NCI-H1694 treated with DMSO at 0.1 percent for 48 hours (cell line): ENCODE measurements at regions not wholly inside any gene's neighbourhood (a gene's known extent, or its start where the extent isn't known, plus 50 kb on each side); places are given as distances from the start of the nearest gene placed in this dataset.
A peak's percentile ranks its signal among the peaks of the same experiment; 100 is the strongest.
"Not testable (repeated sequence)": the region's sequence is repeated elsewhere in the genome, so short reads cannot be mapped to it uniquely, and the experiment has no call there.

ENCODE experiments used
- DNase-seq: peaks from one replicate; lab custom pipeline; 2025; lab: John Stamatoyannopoulos, UW

DNA sequence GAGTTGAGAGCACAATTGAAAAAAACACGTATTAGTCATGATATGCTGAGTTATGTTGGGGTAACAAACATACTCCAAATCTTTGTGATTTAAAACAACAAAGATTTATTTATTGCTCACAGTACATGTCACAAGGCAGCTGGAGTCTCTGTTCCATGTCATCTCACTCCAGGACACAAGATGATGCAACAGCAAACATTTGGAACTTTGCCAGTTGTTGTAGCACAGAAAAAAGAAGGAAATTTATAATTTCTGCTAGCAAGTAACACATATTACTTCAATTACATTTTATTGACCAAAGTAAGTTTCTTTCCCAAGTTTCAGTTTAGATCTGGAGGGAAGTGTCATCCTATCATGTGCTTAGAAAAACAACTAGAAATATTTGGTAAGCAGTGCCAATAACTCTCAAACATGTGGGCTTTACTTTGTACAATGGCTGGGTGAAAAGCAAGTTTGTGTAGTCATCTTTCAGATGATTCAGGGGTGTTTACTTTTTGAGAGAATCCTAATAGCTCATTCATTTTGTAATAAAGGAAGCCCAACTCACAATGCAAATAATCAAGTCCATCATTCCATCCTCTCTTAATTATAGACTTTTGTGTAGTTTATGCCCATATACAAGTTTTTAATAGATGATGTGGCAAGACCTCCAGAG is 452.3 kb downstream of the ZIC3 start:
- DNase-seq = no peak

DNA sequence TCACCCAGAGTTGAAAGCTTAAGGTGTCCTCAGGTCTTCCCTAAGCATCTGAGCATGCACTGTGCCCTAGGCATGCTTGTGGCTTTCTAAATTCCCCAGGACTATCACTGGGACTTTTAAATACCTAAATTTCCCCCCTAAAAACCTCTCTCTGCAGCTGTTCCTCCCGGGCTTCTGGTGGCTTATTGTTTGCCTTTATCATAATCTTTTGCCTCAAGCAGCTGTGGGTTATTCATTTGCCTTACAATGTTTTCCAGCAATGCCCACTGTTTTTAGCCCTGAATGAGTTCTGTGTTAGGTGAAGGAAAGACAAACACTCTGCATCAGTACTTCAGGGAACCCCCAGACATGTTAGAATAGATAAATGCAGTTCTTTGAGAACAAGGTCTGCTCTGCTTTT is 455.0 kb downstream of the ZIC3 start:
- DNase-seq = no peak

GRCh38 chrX:138026211-138026610 is 460.3 kb downstream of the ZIC3 start:
- DNase-seq = no peak

- DNase-seq = no peak
Observed at GRCh38 chrX:138031715-138032114, 465.8 kb downstream of the ZIC3 start.

DNA sequence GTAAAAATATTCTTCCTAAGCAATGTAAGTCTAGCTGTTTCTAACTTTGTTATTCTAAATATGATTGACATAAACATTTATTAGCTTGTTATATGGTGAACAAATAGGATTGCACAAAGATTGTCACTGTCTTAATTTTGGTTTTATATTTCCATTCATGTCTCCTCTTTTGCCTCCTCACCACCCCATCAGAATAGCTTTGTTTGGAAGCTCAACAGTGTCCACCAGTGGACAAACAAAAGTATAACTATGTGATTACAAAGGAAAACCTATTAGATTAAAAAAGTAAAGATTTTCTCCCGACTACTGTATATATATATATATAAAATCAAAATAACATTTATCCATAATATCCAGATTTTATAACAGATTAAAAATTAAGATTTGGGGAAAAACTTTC is 468.2 kb downstream of the ZIC3 start:
- no peak for DNase-seq

GRCh38 chrX:138037548-138037947 is 471.6 kb downstream of the ZIC3 start:
- DNase-seq = no peak

DNA sequence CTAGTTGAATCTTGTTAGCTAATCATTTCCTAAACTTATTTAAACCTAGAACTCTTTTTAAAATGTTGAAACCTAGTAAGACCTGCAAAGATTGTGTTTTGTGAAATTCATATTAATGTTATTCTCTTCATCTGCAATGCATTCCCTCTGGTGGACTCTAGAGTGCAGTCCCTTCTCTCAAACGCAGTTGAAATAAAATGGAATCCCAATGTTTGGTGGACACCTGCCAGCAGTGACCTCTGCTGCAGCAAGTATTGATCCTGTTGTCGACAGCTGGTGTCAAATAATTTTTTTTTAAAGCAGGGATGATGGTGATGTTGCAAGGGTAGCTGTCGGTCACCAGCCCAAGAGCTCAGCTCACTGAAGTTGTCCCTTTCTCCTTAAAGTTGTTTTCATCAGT is 492.0 kb downstream of the ZIC3 start:
- no peak for DNase-seq

GRCh38 chrX:138058931-138059330 is 493.0 kb downstream of the ZIC3 start:
- no peak for DNase-seq

GRCh38 chrX:138067415-138067814 is 501.5 kb downstream of the ZIC3 start:
- no peak for DNase-seq

DNA sequence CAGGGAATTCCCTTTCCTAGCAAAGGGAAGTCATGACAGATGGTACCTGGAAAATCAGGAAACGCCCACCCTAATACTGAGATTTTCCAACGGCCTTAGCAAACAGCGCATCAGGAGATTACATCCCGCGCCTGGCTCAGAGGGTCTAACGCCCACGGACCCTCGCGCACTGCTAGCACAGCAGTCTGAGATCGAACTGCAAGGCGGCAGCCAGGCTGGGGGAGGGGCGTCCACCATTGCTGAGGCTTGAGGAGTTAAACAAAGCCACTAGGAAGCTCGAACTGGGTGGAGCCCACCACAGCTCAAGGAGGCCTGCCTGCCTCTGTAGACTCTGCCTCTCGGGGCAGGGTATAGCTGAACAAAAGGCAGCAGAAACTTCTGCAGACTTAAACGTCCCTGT is 507.7 kb downstream of the ZIC3 start:
- no peak for DNase-seq

- DNase-seq = no peak
Observed at GRCh38 chrX:138082251-138082650, 516.3 kb downstream of the ZIC3 start.

GRCh38 chrX:138082896-138083295 is 517.0 kb downstream of the ZIC3 start:
- DNase-seq = no peak

GRCh38 chrX:138110910-138111309 is 545.0 kb downstream of the ZIC3 start:
- not testable (repeated sequence) for DNase-seq

DNA sequence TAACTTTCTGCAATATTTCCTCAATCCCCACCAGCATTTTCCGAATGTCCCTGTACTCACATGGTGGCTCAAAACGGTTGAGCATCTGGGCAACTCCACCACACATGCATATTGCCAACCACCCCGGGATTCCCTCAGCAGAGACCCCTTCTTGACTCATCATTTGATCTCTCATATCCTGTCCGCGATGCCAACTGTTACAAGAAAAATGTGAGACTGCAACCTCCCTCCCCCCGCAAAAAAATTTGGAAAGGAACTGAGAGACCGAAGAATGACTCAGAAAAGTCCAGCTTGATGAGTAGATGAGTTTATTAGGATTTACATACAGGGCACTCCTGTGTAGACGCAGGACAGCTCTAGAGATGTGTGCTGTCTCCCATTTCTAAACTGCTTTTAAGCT is 561.4 kb downstream of the ZIC3 start:
- DNase-seq = no peak

DNA sequence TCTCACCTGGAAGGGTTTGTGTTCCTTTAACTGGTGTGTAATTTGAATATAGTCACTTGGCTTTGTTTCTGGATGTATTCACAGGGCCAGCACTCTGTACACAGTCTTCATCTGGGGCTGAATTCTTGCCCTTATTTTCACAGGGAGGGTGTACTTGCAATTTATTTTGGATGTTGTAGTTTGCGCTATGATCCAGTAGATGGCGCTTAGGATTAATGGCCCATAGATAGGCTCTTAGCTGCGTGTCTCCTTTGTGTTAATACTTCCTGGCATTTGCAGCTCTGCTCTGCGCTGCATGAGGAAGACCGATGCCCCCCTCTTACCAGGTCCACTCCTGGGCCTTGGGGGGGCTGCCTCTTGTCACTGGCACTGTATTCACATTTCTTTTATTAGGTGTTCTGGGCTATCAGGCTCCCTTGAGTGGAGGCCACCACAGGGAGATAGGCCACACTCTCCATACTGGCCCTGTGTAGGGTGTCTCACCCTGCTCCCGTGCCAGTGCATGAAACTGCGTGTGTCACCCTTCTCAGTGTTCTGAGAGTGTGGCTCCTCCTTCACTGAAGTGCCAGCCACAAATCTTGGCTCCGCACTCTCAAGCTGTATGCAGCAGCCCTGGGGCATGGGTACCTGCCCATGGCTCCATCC is 562.2 kb downstream of the ZIC3 start:
- peak; percentile 0 for DNase-seq

GRCh38 chrX:138150709-138151108 is 560.8 kb downstream of the FGF13 start:
- peak; percentile 0 for DNase-seq

GRCh38 chrX:138157850-138158249 is 553.7 kb downstream of the FGF13 start:
- no peak for DNase-seq

DNA sequence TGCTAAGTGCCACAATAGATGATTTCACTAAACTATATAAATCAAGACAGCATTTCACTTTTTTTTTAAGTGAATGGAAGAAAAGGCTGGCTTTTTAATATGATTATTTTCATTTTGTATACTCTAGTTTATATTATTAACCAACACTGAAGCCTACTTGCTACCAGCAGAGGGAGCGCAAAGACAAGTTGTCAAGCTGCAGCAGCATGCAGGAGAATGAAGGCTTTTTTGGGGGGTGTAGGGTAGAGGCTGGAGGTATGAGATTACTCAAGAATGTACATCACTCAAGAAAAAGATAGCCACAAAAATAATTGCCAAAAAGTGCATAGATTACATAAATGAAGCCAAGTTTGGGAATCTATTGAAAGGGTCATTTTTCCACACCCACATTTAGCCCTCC is 519.5 kb downstream of the FGF13 start:
- DNase-seq = no peak

- no peak for DNase-seq
Observed at GRCh38 chrX:138229718-138230117, 481.8 kb downstream of the FGF13 start.

GRCh38 chrX:138240266-138240665 is 471.3 kb downstream of the FGF13 start:
- no peak for DNase-seq

DNA sequence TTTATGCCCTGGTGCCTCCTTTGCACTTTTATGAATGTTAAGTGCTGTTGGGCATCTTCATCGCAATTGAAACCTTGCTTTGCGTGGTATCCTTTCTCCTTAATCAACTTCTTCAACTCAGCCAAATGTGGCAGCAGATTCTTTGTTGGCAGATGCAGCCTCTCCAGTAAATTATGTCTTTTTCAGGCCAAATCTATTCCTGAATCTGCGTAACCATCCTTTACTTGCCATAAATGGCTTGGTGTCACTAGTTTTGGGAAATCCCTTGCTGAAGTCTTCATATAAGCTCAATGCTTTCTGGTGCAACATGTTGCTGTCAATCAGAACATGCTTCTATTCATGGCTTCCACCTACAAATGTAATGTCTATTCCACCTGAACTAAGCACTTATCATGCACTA is 457.5 kb downstream of the FGF13 start:
- DNase-seq = no peak

GRCh38 chrX:138255373-138255772 is 456.1 kb downstream of the FGF13 start:
- DNase-seq = no peak

DNA sequence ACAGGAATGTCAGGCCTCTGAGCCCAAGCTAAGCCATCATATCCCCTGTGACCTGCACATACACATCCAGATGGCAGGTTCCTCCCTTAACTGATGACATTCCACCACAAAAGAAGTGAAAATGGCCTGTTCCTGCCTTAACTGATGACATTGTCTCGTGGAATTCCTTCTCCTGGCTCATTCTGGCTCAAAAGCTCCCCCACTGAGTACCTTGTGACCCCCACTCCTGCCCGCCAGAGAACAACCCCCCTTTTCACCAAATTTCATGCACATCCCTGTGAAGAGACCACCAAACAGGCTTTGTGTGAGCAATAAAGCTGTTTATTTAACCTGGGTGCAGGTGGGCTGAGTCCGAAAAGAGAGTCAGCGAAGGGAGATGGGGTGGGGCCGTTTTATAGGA is 447.4 kb downstream of the FGF13 start:
- not testable (repeated sequence) for DNase-seq

- DNase-seq = no peak
Observed at GRCh38 chrX:138270931-138271330, 440.6 kb downstream of the FGF13 start.
